Germinal center (tissue), 1 donor: ENCODE measurements at regions not wholly inside any gene's neighbourhood (a gene's known extent, or its start where the extent isn't known, plus 50 kb on each side); places are given as distances from the start of the nearest gene placed in this dataset.
"Not testable (repeated sequence)": the region's sequence is repeated elsewhere in the genome, so short reads cannot be mapped to it uniquely, and the experiment has no call there.

ENCODE experiments used
- DNase-seq: peaks from one replicate; pipeline ENCODE4 v3.0.0; 2012; ENCODE audit warnings: mixed read lengths, low spot score

- no peak for DNase-seq
Observed at GRCh38 chr1:165147799-165148198, 208.7 kb downstream of the LMX1A start.

- DNase-seq: peak; percentile 13
Observed at GRCh38 chr1:165144757-165145397, 211.6 kb downstream of the LMX1A start.

GRCh38 chr1:165143437-165144065 lies 213.0 kb downstream of the LMX1A start:
- peak; percentile 14 for DNase-seq

GRCh38 chr1:165138960-165139359 lies 217.6 kb downstream of the LMX1A start:
- DNase-seq: no peak

GRCh38 chr1:165137551-165138316 lies 218.8 kb downstream of the LMX1A start:
- DNase-seq: no peak

- DNase-seq: no peak
Observed at GRCh38 chr1:165134431-165134830, 222.1 kb downstream of the LMX1A start.

GRCh38 chr1:165129568-165130164 lies 226.8 kb downstream of the LMX1A start:
- DNase-seq: peak; percentile 30

- no peak for DNase-seq
Observed at GRCh38 chr1:165124772-165125171, 231.7 kb downstream of the LMX1A start.

- DNase-seq: no peak
Observed at GRCh38 chr1:165119086-165119485, 237.4 kb downstream of the LMX1A start.

GRCh38 chr1:165117482-165117881 lies 239.0 kb downstream of the LMX1A start:
- DNase-seq: no peak

- DNase-seq: no peak
Observed at GRCh38 chr1:165116732-165117131, 239.8 kb downstream of the LMX1A start.

- DNase-seq: no peak
Observed at GRCh38 chr1:165116171-165116570, 240.3 kb downstream of the LMX1A start.

GRCh38 chr1:165114889-165115285 lies 241.6 kb downstream of the LMX1A start:
- DNase-seq: no peak

- DNase-seq: peak; percentile 13
Observed at GRCh38 chr1:165114022-165114888, 242.3 kb downstream of the LMX1A start.

- DNase-seq: no peak
Observed at GRCh38 chr1:165112260-165112659, 244.3 kb downstream of the LMX1A start.

GRCh38 chr1:165109013-165109412 lies 247.5 kb downstream of the LMX1A start:
- no peak for DNase-seq

- not testable (repeated sequence) for DNase-seq
Observed at GRCh38 chr1:165092542-165093162, 263.9 kb downstream of the LMX1A start.

- no peak for DNase-seq
Observed at GRCh38 chr1:165080253-165080896, 276.1 kb downstream of the LMX1A start.

GRCh38 chr1:165078391-165078790 lies 278.1 kb downstream of the LMX1A start:
- no peak for DNase-seq

- DNase-seq: no peak
Observed at GRCh38 chr1:165075725-165076370, 280.7 kb downstream of the LMX1A start.
